IMR-90 (cell line): ENCODE measurements at regions not wholly inside any gene's neighbourhood (a gene's known extent, or its start where the extent isn't known, plus 50 kb on each side); places are given as distances from the start of the nearest gene placed in this dataset.

Experiments
- ATAC-seq: fragments of 200-7000 bp; cut with Tn5 transposase; 2 replicates; pipeline ENCODE4 v1.9.1; 2020; ENCODE audit warnings: low read depth, mild to moderate bottlenecking, moderate library complexity
- BruUV-seq: library from RNA; stranded (reverse); fragments of 400-500 nt; replicated peaks from 2 replicates; lab custom pipeline; 2021; lab: Mats Ljungman, UMichigan
- CTCF ChIA-PET: fragments of 300-600 bp; formaldehyde crosslinking; extraction: SDS; loops from one replicate; lab custom pipeline; 2021; ENCODE audit warnings: antibody characterized with exemption; lab: Yijun Ruan, JAX
- POLR2A ChIA-PET: fragments of 300-600 bp; sonication (Branson Sonifier 250); formaldehyde crosslinking; loops from one replicate; lab custom pipeline; 2022; ENCODE audit warnings: antibody characterized with exemption; ENCODE audit not compliant: unreplicated experiment; lab: Charles Lee
- DNase-seq: peaks from one replicate; pipeline ENCODE4 v3.0.0; 2013
- H2AFZ ChIP-seq: replicated peaks from 2 replicates; pipeline ENCODE3; 2013; ENCODE audit warnings: low read length, mild to moderate bottlenecking; ENCODE audit not compliant: poor library complexity
- H2AK5ac ChIP-seq: 2 replicates; pipeline ENCODE4 v1.6.1; 2013; ENCODE audit warnings: low read depth, low read length, inconsistent platforms
- H2AK9ac ChIP-seq: replicated peaks from 2 replicates; pipeline ENCODE3; 2013; ENCODE audit warnings: mild to moderate bottlenecking, low read depth, low read length, moderate library complexity; ENCODE audit not compliant: poor library complexity
- H2BK120ac ChIP-seq: 2 replicates; pipeline ENCODE4 v1.6.1; 2013; ENCODE audit warnings: low read depth, low read length, inconsistent platforms
- H2BK15ac ChIP-seq: 3 replicates; pipeline ENCODE4 v1.6.1; 2013; ENCODE audit warnings: low read depth, low read length, inconsistent platforms
- H2BK20ac ChIP-seq: 2 replicates; pipeline ENCODE4 v1.6.1; 2013; ENCODE audit warnings: low read depth, mild to moderate bottlenecking, inconsistent platforms, low read length, moderate library complexity
- H2BK5ac ChIP-seq: 2 replicates; pipeline ENCODE4 v1.6.1; 2013; ENCODE audit warnings: mild to moderate bottlenecking, low read depth, low read length, inconsistent platforms; ENCODE audit not compliant: poor library complexity, severe bottlenecking
- H3K14ac ChIP-seq: replicated peaks from 2 replicates; pipeline ENCODE4 v1.6.1; 2013; ENCODE audit warnings: low read depth, low read length, inconsistent platforms
- H3K18ac ChIP-seq: 2 replicates; pipeline ENCODE4 v1.6.1; 2013; ENCODE audit warnings: low read depth, low read length, control low read depth
- H3K23ac ChIP-seq: 2 replicates; pipeline ENCODE4 v1.6.1; 2013; ENCODE audit warnings: low read depth, low read length, inconsistent platforms
- H3K27ac ChIP-seq: 2 replicates; pipeline ENCODE4 v1.5.1; 2013; ENCODE audit warnings: mild to moderate bottlenecking, control low read depth, low read length; ENCODE audit not compliant: insufficient read depth
- H3K27me3 ChIP-seq: 2 replicates; pipeline ENCODE4 v1.6.1; 2013; ENCODE audit warnings: low read length; ENCODE audit not compliant: control insufficient read depth, insufficient read depth
- H3K36me3 ChIP-seq: 2 replicates; pipeline ENCODE4 v1.6.1; 2013; ENCODE audit warnings: low read length, mixed read lengths; ENCODE audit not compliant: control insufficient read depth, insufficient read depth
- H3K4ac ChIP-seq: 2 replicates; pipeline ENCODE4 v1.6.1; 2013; ENCODE audit warnings: low read depth, low read length, inconsistent platforms
- H3K4me1 ChIP-seq: 2 replicates; pipeline ENCODE4 v1.6.1; 2013; ENCODE audit warnings: low read length, mixed read lengths; ENCODE audit not compliant: control insufficient read depth, insufficient read depth
- H3K4me2 ChIP-seq: 2 replicates; pipeline ENCODE4 v1.6.1; 2013; ENCODE audit warnings: low read depth, mild to moderate bottlenecking, control low read depth, low read length, moderate library complexity
- H3K4me3 ChIP-seq: 2 replicates; pipeline ENCODE4 v1.5.1; 2013; ENCODE audit warnings: low read depth, mild to moderate bottlenecking, control low read depth, low read length, moderate library complexity; ENCODE audit not compliant: insufficient read depth
- H3K56ac ChIP-seq: 2 replicates; pipeline ENCODE4 v1.6.1; 2013; ENCODE audit warnings: low read length, inconsistent platforms; ENCODE audit not compliant: insufficient read depth; ENCODE audit errors: extremely low read depth
- H3K79me1 ChIP-seq, 2 experiments: 2 replicates each; pipeline ENCODE4 v1.6.1; 2013; ENCODE audit warnings: low read length in 2 of 2, inconsistent platforms in 1 of 2, low read depth in 1 of 2
- H3K9ac ChIP-seq: 2 replicates; pipeline ENCODE4 v1.6.1; 2013; ENCODE audit warnings: low read depth, low read length, control low read depth
- H3K9me1 ChIP-seq: 2 replicates; pipeline ENCODE4 v1.6.1; 2013; ENCODE audit warnings: low read length, inconsistent platforms; ENCODE audit not compliant: insufficient read depth
- H3K9me3 ChIP-seq: 2 replicates; pipeline ENCODE4 v1.6.1; 2013; ENCODE audit warnings: low read length; ENCODE audit not compliant: control insufficient read depth, insufficient read depth
- H4K20me1 ChIP-seq: 2 replicates; pipeline ENCODE4 v1.6.1; 2013; ENCODE audit warnings: low read length, inconsistent platforms; ENCODE audit not compliant: insufficient read depth
- H4K5ac ChIP-seq: 2 replicates; pipeline ENCODE4 v1.6.1; 2013; ENCODE audit warnings: mild to moderate bottlenecking, low read depth, low read length, control low read depth
- H4K8ac ChIP-seq, 2 experiments: 2 replicates each; pipeline ENCODE4 v1.6.1; 2013; ENCODE audit warnings: low read depth in 2 of 2, low read length in 2 of 2, control low read depth in 1 of 2, inconsistent platforms in 1 of 2
- H4K91ac ChIP-seq: 2 replicates; pipeline ENCODE4 v1.6.1; 2013; ENCODE audit warnings: low read depth, low read length, inconsistent platforms; ENCODE audit not compliant: insufficient read depth
- BHLHE40 ChIP-seq: fragments of 150-350 bp; IDR thresholded peaks from 2 replicates; pipeline ENCODE4 v1.6.1; 2016; ENCODE audit warnings: mild to moderate bottlenecking, low read depth, low read length
- CHD1 ChIP-seq: IDR thresholded peaks from 2 replicates; pipeline ENCODE4 v1.6.1; 2012; ENCODE audit warnings: low read depth, low read length, improper control_type of control experiment
- MAFK ChIP-seq: IDR thresholded peaks from 2 replicates; pipeline ENCODE4 v1.6.1; 2012; ENCODE audit warnings: low read depth, low read length, improper control_type of control experiment
- MAZ ChIP-seq: IDR thresholded peaks from 2 replicates; pipeline ENCODE4 v1.6.1; 2012; ENCODE audit warnings: low read depth, mild to moderate bottlenecking, low read length, improper control_type of control experiment, moderate library complexity, borderline replicate concordance
- SMC3 ChIP-seq: fragments of 150-350 bp; IDR thresholded peaks from 2 replicates; pipeline ENCODE4 v1.6.1; 2016; ENCODE audit warnings: low read depth, mild to moderate bottlenecking, antibody characterized with exemption, low read length, moderate library complexity
- WGBS, 2 experiments: methylation state at CpG; one replicate each; pipeline versions ENCODE4 v1.1.5 to v1.1.7; 2013; ENCODE audit warnings: missing lambda C conversion rate in 2 of 2; ENCODE audit not compliant: insufficient read length in 1 of 2; ENCODE audit errors: extremely low coverage in 2 of 2; 5-methylcytosine and 5-hydroxymethylcytosine counted together
- dilution Hi-C: fragments of 300-500 bp; cut with HindIII; formaldehyde crosslinking; loops from one replicate; pipeline ENCODE4 v1.14.3; 2018; ENCODE audit warnings: low sequenced_read_pairs; ENCODE audit not compliant: unreplicated experiment
- in situ Hi-C: fragments of 300-500 bp; cut with MboI; formaldehyde crosslinking; loops from 3 replicates; pipeline ENCODE4 v1.14.3; 2019; ENCODE audit warnings: low sequenced_read_pairs, inconsistent platforms, mixed read lengths
- intact Hi-C: fragments of 100-400 bp; cut with micrococcal nuclease; formaldehyde crosslinking; loops from 2 replicates; pipeline ENCODE4 v1.10.0; 2022

DNA sequence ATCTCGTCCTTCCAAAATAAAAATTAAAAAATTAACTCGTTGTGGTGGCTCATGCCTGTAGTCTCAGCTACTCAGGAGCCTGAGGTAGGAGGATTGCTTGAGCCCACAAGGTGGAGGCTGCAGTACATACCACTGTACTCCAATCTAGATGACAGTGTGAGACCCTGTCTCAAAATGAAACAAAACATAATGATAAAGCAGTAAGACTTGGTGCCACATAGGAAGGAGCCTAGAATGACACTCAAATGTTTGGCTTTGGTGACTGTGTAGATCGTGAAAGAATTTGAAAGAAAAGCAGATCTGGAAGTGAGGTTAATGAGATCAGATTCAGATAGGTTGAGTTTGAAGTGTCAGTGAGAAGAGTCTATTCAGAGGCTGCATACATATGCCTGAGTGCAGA is 150.1 kb upstream of the ATP2B1 start:
- BruUV-seq, result no TSS peak
- ChIA-PET CTCF (interaction anchor here (0.8 kb wide), 1 partner anchor 10 kb away, joined by 3 read pairs; no protein-coding TSS in a partner anchor), POLR2A (no interaction called here)

More for the DNA sequence above, 150.1 kb upstream of the ATP2B1 start:
- H2AK9ac ChIP-seq, result no peak overlapping the region
- H2AK5ac ChIP-seq, result no peak overlapping the region
- H2AFZ ChIP-seq, result no peak overlapping the region
- in situ Hi-C loops (no loop called here), dilution Hi-C loops (no loop called here), intact Hi-C loops (no loop called here)
- no peak overlapping the region for H3K14ac ChIP-seq
- H3K27me3 ChIP-seq, result no peaks in the 10 kb centered on the region
- H3K79me1 ChIP-seq, result no peaks in the 10 kb centered on the region
- no peak overlapping the region for H2BK15ac ChIP-seq
- no peak overlapping the region for H3K9ac ChIP-seq
- no peak overlapping the region for H3K56ac ChIP-seq
- no peaks in the 10 kb centered on the region for H3K9me3 ChIP-seq
- H3K18ac ChIP-seq, result no peak overlapping the region
- no peak overlapping the region for H3K4me2 ChIP-seq
- no peak overlapping the region for H3K23ac ChIP-seq
- no peak overlapping the region for H2BK120ac ChIP-seq
- H3K4me1 ChIP-seq, result peaks cover 5% of the 10 kb centered on the region; the same call in 1 of the 2 replicates
- H2BK5ac ChIP-seq, result no peak overlapping the region
- no peaks in the 10 kb centered on the region for H4K20me1 ChIP-seq
- H3K9me1 ChIP-seq, result no peaks in the 10 kb centered on the region
- no peak overlapping the region for H3K4me3 ChIP-seq
- H3K36me3 ChIP-seq, result no peaks in the 10 kb centered on the region
- ATAC-seq, result no peak
- TF ChIP-seq MAZ (no peak), CHD1 (no peak), SMC3 (no peak), MAFK (no peak), BHLHE40 (no peak)
- no peak overlapping the region for H4K5ac ChIP-seq
- no peak overlapping the region for H2BK20ac ChIP-seq
- no peak overlapping the region for H3K4ac ChIP-seq
- WGBS, 2 experiments, result 100% methylated on average over 1 of the region's 3 CpGs; no CpG with 5 or more reads in 1 of the 2 experiments
- no peak overlapping the region for H4K91ac ChIP-seq
- no peak for DNase-seq
- no peak overlapping the region for H3K27ac ChIP-seq
- H4K8ac ChIP-seq, result no peak overlapping the region
